Cardiac fibroblast (primary cell): ENCODE measurements at regions not wholly inside any gene's neighbourhood (a gene's known extent, or its start where the extent isn't known, plus 50 kb on each side); places are given as distances from the start of the nearest gene placed in this dataset.

Source experiments
- DNase-seq, 2 donors: peaks; one replicate each; pipeline versions ENCODE4 v3.0.0 to v3.0.0-alpha.2; 2010; ENCODE audit warnings: low read depth in 2 of 2
- H3K4me3 ChIP-seq, 2 donors: replicated peaks in 1 of 2; 1 replicate in 1 of 2; 2 replicates in 1 of 2; pipeline ENCODE4 v1.5.1; 2011; ENCODE audit warnings: low read depth in 2 of 2, low read length in 2 of 2, mild to moderate bottlenecking in 2 of 2, moderate library complexity in 1 of 2
- TF ChIP-seq, protein P1 (sequence below): IDR thresholded peaks from one replicate; pipeline ENCODE4 v1.5.1; 2011; ENCODE audit warnings: low read depth, mild to moderate bottlenecking, low read length, inconsistent platforms

DNA sequence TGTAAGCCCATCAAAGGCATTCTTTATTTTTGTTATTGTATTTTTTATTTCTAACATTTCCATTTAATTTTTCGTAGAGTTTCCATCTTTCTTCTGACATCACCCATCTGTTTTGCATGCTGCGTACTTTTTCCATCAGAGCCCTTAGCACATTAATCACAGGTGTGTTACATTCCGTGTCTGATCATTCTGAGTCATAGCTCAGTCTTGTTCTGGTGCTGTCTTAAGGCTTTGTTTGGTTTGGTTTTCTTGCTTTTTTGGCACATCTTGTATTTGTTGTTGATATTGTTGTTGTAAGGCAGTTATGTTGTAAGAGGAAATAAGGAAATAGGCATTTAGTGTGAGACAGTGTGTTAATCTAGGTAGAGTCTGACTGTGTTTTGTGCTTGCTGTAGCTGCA is 214.6 kb upstream of the CDH4 start:
- TF ChIP-seq, protein P1, sequence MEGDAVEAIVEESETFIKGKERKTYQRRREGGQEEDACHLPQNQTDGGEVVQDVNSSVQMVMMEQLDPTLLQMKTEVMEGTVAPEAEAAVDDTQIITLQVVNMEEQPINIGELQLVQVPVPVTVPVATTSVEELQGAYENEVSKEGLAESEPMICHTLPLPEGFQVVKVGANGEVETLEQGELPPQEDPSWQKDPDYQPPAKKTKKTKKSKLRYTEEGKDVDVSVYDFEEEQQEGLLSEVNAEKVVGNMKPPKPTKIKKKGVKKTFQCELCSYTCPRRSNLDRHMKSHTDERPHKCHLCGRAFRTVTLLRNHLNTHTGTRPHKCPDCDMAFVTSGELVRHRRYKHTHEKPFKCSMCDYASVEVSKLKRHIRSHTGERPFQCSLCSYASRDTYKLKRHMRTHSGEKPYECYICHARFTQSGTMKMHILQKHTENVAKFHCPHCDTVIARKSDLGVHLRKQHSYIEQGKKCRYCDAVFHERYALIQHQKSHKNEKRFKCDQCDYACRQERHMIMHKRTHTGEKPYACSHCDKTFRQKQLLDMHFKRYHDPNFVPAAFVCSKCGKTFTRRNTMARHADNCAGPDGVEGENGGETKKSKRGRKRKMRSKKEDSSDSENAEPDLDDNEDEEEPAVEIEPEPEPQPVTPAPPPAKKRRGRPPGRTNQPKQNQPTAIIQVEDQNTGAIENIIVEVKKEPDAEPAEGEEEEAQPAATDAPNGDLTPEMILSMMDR, result no peak
- DNase-seq, result no peak
- no peak overlapping the region for H3K4me3 ChIP-seq

DNA sequence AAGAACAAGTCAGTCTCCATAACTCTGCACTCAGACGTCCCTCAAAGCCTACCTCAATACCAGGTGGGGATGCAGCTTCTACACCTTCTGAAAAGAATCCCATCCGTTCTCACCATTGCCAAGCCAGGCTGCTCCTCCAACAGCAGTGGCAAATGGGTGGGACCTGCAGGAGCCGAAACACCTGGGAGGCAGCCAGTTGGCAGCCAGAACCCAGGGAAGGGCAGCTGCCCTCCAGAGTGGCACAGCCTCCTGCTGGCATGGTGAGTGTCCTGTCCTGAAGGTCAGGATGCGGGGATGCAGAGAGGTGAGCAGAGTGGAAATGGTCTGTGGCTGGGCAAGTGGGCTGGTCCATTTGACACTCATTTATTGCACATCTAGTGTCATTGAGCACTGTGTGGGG is 210.6 kb upstream of the CDH4 start:
- TF ChIP-seq, protein P1, result no peak
- no peak overlapping the region for H3K4me3 ChIP-seq
- DNase-seq, result no peak

DNA sequence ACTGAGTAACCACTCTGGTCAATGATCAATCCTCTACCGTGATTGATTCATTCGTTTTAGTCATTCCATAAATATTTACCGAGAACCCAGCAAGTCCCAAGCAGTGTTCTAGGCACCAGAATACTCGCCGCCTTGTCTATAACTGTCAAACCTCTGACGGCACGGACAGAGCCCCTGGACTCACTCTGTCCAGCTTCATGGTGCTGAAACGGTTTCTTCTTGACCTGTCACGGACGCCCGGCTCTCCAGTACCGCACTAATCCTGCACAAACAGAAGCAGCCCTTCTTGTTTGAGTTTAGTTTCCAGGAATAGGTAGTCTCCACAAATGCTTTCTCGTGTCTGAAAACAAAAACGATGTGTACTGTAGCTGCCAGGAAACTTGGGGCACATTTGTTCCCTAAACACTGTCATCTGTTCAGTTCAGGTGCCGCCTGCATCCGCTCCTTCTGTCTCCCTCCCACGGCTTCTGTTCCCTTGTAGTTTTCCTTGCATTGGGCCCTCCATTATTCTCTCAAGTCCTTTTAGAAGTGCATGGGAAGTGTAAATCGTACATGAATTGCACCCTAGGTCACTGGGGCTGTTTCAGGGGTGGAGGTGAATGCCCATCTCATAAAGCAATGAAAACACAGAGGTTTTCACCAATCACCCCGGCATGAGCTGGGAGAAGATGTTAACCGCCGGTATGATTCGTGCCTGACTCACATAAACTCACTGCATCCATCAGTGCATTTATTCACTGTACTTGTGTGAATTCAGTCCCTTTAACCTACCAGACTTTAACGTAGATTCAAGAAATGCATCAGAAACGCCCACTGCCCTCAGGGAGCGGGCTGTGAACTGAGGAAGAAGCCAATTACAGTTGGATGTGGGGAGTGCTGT is 209.3 kb upstream of the CDH4 start:
- no peak for DNase-seq
- TF ChIP-seq, protein P1, result no peak
- no peak overlapping the region for H3K4me3 ChIP-seq

DNA sequence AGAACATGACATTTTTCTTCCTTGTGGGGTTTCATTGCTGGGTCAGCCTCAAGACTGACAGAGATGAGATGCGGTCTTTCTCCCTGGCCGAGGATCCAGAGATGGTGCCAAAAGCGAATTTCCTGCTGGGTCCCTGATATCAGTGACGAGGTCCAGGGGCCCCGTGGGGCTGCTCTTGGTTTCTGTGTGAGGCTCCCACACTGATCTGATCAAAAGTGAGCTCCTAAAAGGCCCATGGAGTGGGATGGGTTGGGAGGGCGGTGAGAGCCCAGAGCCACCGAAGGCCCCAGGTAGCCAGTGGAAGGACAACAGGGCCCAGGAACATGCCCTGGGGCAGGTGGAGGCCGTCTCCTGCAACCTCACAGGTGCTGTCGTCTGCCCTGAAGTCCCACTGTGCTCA is 208.4 kb upstream of the CDH4 start:
- DNase-seq, result no peak
- no peak overlapping the region for H3K4me3 ChIP-seq
- TF ChIP-seq, protein P1, result no peak

DNA sequence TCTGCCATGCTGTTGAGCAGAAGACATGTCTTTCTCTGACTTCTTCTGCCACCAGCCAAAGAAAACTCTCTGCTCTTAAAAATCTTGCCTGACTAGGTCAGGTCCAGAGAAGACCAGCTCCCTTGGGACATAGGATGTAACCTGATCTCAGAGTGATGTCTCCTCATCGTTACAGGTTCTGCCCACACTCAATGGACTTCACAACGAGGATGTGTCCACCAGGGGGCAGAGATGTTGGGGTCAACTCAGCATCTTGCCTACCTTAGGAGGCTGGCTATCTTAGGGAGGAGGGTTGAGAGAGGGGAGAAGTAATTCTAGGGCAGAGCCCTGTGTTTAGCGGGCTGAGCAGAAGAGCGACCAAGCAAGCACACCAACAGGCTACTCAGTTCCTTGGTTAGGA is 207.6 kb upstream of the CDH4 start:
- TF ChIP-seq, protein P1, result no peak
- peak in 1 of 2 donors; percentile 3 for DNase-seq
- H3K4me3 ChIP-seq, result no peak overlapping the region

DNA sequence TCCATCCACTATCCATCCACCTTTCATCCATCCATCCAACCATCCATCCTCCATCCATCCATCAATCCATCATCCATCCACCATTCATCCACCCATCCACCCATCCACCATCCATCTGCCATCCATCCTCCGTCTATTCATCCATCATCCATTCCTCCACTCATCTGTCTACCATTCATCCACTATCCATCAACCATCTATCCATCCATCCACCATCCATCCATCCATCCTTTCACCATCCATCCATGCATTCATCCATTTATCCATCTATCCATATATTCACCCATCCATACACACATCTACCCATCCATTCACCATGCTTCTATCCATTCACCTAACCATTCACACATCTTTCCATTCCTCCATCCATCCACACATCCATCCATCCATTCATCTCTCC is 207.0 kb upstream of the CDH4 start:
- no peak for DNase-seq
- TF ChIP-seq, protein P1, result no peak
- no peak overlapping the region for H3K4me3 ChIP-seq
